ENCODE measurements at regions not wholly inside any gene's neighbourhood (a gene's known extent, or its start where the extent isn't known, plus 50 kb on each side); places are given as distances from the start of the nearest gene placed in this dataset.

DNA sequence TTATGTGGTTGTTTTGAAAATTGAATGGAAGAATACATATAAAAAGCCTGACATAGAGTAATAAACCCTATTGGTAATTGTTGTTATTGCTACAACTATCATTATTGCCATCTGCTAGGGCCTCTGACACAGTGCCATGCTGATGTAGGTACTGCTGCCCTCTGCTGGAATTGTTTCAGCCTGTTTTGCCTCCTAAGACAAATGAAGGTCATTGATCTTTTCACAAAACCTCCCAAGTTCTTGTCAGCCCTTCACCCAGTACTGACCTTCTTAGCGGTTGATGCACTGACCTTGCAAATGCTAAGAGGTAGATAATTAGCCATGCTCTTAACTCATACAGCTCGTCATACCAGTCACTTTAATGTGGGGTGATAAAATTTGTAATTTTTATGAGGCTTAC, 975.2 kb downstream of the SORCS1 start:
- TF ChIP-seq, protein P1, sequence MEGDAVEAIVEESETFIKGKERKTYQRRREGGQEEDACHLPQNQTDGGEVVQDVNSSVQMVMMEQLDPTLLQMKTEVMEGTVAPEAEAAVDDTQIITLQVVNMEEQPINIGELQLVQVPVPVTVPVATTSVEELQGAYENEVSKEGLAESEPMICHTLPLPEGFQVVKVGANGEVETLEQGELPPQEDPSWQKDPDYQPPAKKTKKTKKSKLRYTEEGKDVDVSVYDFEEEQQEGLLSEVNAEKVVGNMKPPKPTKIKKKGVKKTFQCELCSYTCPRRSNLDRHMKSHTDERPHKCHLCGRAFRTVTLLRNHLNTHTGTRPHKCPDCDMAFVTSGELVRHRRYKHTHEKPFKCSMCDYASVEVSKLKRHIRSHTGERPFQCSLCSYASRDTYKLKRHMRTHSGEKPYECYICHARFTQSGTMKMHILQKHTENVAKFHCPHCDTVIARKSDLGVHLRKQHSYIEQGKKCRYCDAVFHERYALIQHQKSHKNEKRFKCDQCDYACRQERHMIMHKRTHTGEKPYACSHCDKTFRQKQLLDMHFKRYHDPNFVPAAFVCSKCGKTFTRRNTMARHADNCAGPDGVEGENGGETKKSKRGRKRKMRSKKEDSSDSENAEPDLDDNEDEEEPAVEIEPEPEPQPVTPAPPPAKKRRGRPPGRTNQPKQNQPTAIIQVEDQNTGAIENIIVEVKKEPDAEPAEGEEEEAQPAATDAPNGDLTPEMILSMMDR (IDR thresholded peaks at IDR 0.05): peak in 3 of 5 experiments; percentile 4 to 25 (median 13)
- TF ChIP-seq POLR2AphosphoS5 (IDR thresholded peaks at IDR 0.05): no peak
- TF ChIP-seq POLR2A (IDR thresholded peaks at IDR 0.05): no peak
- no peak for TF ChIP-seq EP300 (IDR thresholded peaks at IDR 0.05; ENCODE audit: low read depth)
